HG03175 (cell line): ENCODE measurements at regions not wholly inside any gene's neighbourhood (a gene's known extent, or its start where the extent isn't known, plus 50 kb on each side); places are given as distances from the start of the nearest gene placed in this dataset.

Experiments
- ATAC-seq: cut with Tn5 transposase; IDR thresholded peaks from one replicate; pipeline ENCODE4 v1.9.1; 2021; ENCODE audit warnings: mild to moderate bottlenecking, moderate library complexity; ENCODE audit not compliant: unreplicated experiment

GRCh38 chr5:124399426-124399961, 346.9 kb downstream of the ZNF608 start:
- no peak for ATAC-seq

- no peak for ATAC-seq
These were observed 348.0 kb downstream of the ZNF608 start for GRCh38 chr5:124398460-124398859.

- ATAC-seq: no peak
These were observed 349.1 kb downstream of the ZNF608 start for GRCh38 chr5:124397317-124397716.

GRCh38 chr5:124395926-124396325, 350.5 kb downstream of the ZNF608 start:
- ATAC-seq: no peak

GRCh38 chr5:124395287-124395686, 351.2 kb downstream of the ZNF608 start:
- no peak for ATAC-seq

- ATAC-seq: no peak
These were observed 351.7 kb downstream of the ZNF608 start for GRCh38 chr5:124394700-124395245.

- ATAC-seq: no peak
These were observed 352.7 kb downstream of the ZNF608 start for GRCh38 chr5:124393584-124394379.

GRCh38 chr5:124383693-124384092, 362.7 kb downstream of the ZNF608 start:
- ATAC-seq: no peak

GRCh38 chr5:124377386-124377785, 369.1 kb downstream of the ZNF608 start:
- ATAC-seq: no peak

GRCh38 chr5:124373883-124374282, 372.6 kb downstream of the ZNF608 start:
- ATAC-seq: no peak

- no peak for ATAC-seq
These were observed 374.0 kb downstream of the ZNF608 start for GRCh38 chr5:124372457-124372856.

- no peak for ATAC-seq
These were observed 375.2 kb downstream of the ZNF608 start for GRCh38 chr5:124371111-124371706.

- ATAC-seq: no peak
These were observed 375.8 kb downstream of the ZNF608 start for GRCh38 chr5:124370601-124371000.

- ATAC-seq: no peak
These were observed 381.1 kb downstream of the ZNF608 start for GRCh38 chr5:124365361-124365801.

- ATAC-seq: no peak
These were observed 390.5 kb downstream of the ZNF608 start for GRCh38 chr5:124355928-124356327.

- ATAC-seq: no peak
These were observed 393.4 kb downstream of the ZNF608 start for GRCh38 chr5:124353016-124353415.

- no peak for ATAC-seq
These were observed 394.1 kb downstream of the ZNF608 start for GRCh38 chr5:124352312-124352711.

- no peak for ATAC-seq
These were observed 396.5 kb downstream of the ZNF608 start for GRCh38 chr5:124349931-124350330.

- ATAC-seq: no peak
These were observed 403.0 kb downstream of the ZNF608 start for GRCh38 chr5:124343451-124343867.

- no peak for ATAC-seq
These were observed 403.5 kb downstream of the ZNF608 start for GRCh38 chr5:124342986-124343385.

GRCh38 chr5:124342584-124342983, 403.9 kb downstream of the ZNF608 start:
- ATAC-seq: no peak

GRCh38 chr5:124342027-124342471, 404.4 kb downstream of the ZNF608 start:
- ATAC-seq: no peak
